ENCODE measurements at regions not wholly inside any gene's neighbourhood (a gene's known extent, or its start where the extent isn't known, plus 50 kb on each side); places are given as distances from the start of the nearest gene placed in this dataset.

- DNase-seq (ENCODE audit: low spot score) = no peak
- Histone ChIP-seq H2AFZ (replicated peaks) (no peak overlapping the region), H4K20me1 (ENCODE audit: low read depth) (no peaks in the 10 kb centered on the region), H3F3A (ENCODE audit: low read depth) (no peaks in the 10 kb centered on the region), H3K4me2 (no peak overlapping the region), H3K27ac (no peak overlapping the region), H3K9ac (no peak overlapping the region), H3K27me3 (no peaks in the 10 kb centered on the region), H3K79me2 (ENCODE audit: low read depth) (no peaks in the 10 kb centered on the region), H3K9me3 (ENCODE audit: low read depth) (no peaks in the 10 kb centered on the region), H3K4me1 (no peaks in the 10 kb centered on the region), H3K4me3 (no peak overlapping the region), H3K36me3 (no peaks in the 10 kb centered on the region)
- no peaks in the 10 kb centered on the region for H3K27me3 Mint-ChIP-seq (ENCODE audit: insufficient read depth, low read depth)
- no peaks in the 10 kb centered on the region for H3K4me1 Mint-ChIP-seq
- TF ChIP-seq CTCF (IDR thresholded peaks at IDR 0.05) (no peak), EZH2phosphoT487 (IDR thresholded peaks at IDR 0.05) (no peak), EZH2 (IDR thresholded peaks at IDR 0.05) (no peak)
- H3K4me3 Mint-ChIP-seq = no peak overlapping the region
- no peaks in the 10 kb centered on the region for H3K9me3 Mint-ChIP-seq
- no peaks in the 10 kb centered on the region for H3K36me3 Mint-ChIP-seq
- no peak overlapping the region for H3K27ac Mint-ChIP-seq
These were observed 311.9 kb upstream of the POT1 start for GRCh38 chr7:125241548-125241947.

GRCh38 chr7:125222596-125222995 is 293.0 kb upstream of the POT1 start:
- Histone ChIP-seq H3K9ac (no peak overlapping the region), H3K4me1 (peaks cover 3% of the 10 kb centered on the region), H3K27me3 (no peaks in the 10 kb centered on the region), H3K4me2 (no peak overlapping the region), H3K79me2 (ENCODE audit: low read depth) (no peaks in the 10 kb centered on the region), H2AFZ (replicated peaks) (no peak overlapping the region), H4K20me1 (ENCODE audit: low read depth) (no peaks in the 10 kb centered on the region), H3F3A (ENCODE audit: low read depth) (no peaks in the 10 kb centered on the region), H3K9me3 (ENCODE audit: low read depth) (no peaks in the 10 kb centered on the region), H3K27ac (no peak overlapping the region), H3K4me3 (no peak overlapping the region), H3K36me3 (no peaks in the 10 kb centered on the region)
- Mint-ChIP-seq H3K27me3 (ENCODE audit: insufficient read depth, low read depth) (no peaks in the 10 kb centered on the region), H3K4me3 (no peak overlapping the region), H3K27ac (no peak overlapping the region), H3K36me3 (no peaks in the 10 kb centered on the region), H3K4me1 (peaks cover 6% of the 10 kb centered on the region), H3K9me3 (peaks cover 6% of the 10 kb centered on the region)
- no peak for TF ChIP-seq EZH2phosphoT487 (IDR thresholded peaks at IDR 0.05)
- TF ChIP-seq EZH2 (IDR thresholded peaks at IDR 0.05) = no peak
- TF ChIP-seq CTCF (IDR thresholded peaks at IDR 0.05) = no peak
- DNase-seq (ENCODE audit: low spot score) = no peak

- no peak overlapping the region for H3K27ac ChIP-seq
- H3K9me3 ChIP-seq (ENCODE audit: low read depth) = no peaks in the 10 kb centered on the region
- H3K27me3 Mint-ChIP-seq (ENCODE audit: insufficient read depth, low read depth) = no peaks in the 10 kb centered on the region
- no peaks in the 10 kb centered on the region for H3K36me3 Mint-ChIP-seq
- no peak overlapping the region for H3K9ac ChIP-seq
- no peaks in the 10 kb centered on the region for H3K79me2 ChIP-seq (ENCODE audit: low read depth)
- peaks cover 3% of the 10 kb centered on the region for H3K4me1 ChIP-seq
- H3K4me3 ChIP-seq = no peak overlapping the region
- H4K20me1 ChIP-seq (ENCODE audit: low read depth) = no peaks in the 10 kb centered on the region
- H2AFZ ChIP-seq (replicated peaks) = no peak overlapping the region
- peaks cover 4% of the 10 kb centered on the region for H3K4me1 Mint-ChIP-seq
- TF ChIP-seq EZH2 (IDR thresholded peaks at IDR 0.05) (no peak), EZH2phosphoT487 (IDR thresholded peaks at IDR 0.05) (no peak), CTCF (IDR thresholded peaks at IDR 0.05) (no peak)
- no peaks in the 10 kb centered on the region for H3K36me3 ChIP-seq
- no peaks in the 10 kb centered on the region for H3K27me3 ChIP-seq
- H3K4me3 Mint-ChIP-seq = no peak overlapping the region
- H3K4me2 ChIP-seq = no peak overlapping the region
- peaks cover 6% of the 10 kb centered on the region for H3K9me3 Mint-ChIP-seq
- DNase-seq (ENCODE audit: low spot score) = no peak
- H3F3A ChIP-seq (ENCODE audit: low read depth) = no peaks in the 10 kb centered on the region
- H3K27ac Mint-ChIP-seq = no peak overlapping the region
These were observed 288.5 kb upstream of the POT1 start for GRCh38 chr7:125218076-125218475.

GRCh38 chr7:125201002-125201401 is 271.4 kb upstream of the POT1 start:
- Mint-ChIP-seq H3K4me1 (no peaks in the 10 kb centered on the region), H3K36me3 (no peaks in the 10 kb centered on the region), H3K4me3 (no peak overlapping the region), H3K27ac (no peak overlapping the region), H3K27me3 (ENCODE audit: insufficient read depth, low read depth) (no peaks in the 10 kb centered on the region), H3K9me3 (no peaks in the 10 kb centered on the region)
- no peak for DNase-seq (ENCODE audit: low spot score)
- no peak overlapping the region for H3K4me3 ChIP-seq
- no peak for TF ChIP-seq EZH2phosphoT487 (IDR thresholded peaks at IDR 0.05)
- no peak for TF ChIP-seq EZH2 (IDR thresholded peaks at IDR 0.05)
- TF ChIP-seq CTCF (IDR thresholded peaks at IDR 0.05) = no peak
- H3K9me3 ChIP-seq (ENCODE audit: low read depth) = no peaks in the 10 kb centered on the region
- no peaks in the 10 kb centered on the region for H3K36me3 ChIP-seq
- no peaks in the 10 kb centered on the region for H3K79me2 ChIP-seq (ENCODE audit: low read depth)
- H4K20me1 ChIP-seq (ENCODE audit: low read depth) = no peaks in the 10 kb centered on the region
- no peaks in the 10 kb centered on the region for H3F3A ChIP-seq (ENCODE audit: low read depth)
- no peaks in the 10 kb centered on the region for H3K4me1 ChIP-seq
- no peak overlapping the region for H3K4me2 ChIP-seq
- no peak overlapping the region for H3K27ac ChIP-seq
- no peaks in the 10 kb centered on the region for H3K27me3 ChIP-seq
- no peak overlapping the region for H2AFZ ChIP-seq (replicated peaks)
- no peak overlapping the region for H3K9ac ChIP-seq
